Tibial nerve (tissue), 4 donors: ENCODE measurements at regions not wholly inside any gene's neighbourhood (a gene's known extent, or its start where the extent isn't known, plus 50 kb on each side); places are given as distances from the start of the nearest gene placed in this dataset.

ENCODE experiments used
- DNase-seq, 2 donors: peaks; one replicate each; pipeline ENCODE4 v3.0.0-alpha.2; 2019; ENCODE audit warnings: low spot score in 2 of 2
- H3K27ac ChIP-seq, 4 donors: fragments of 200-600 bp; sonication (generic) in 3 of 4; one replicate each; pipeline ENCODE4 v1.5.1; 2017 to 2019; ENCODE audit warnings: mild to moderate bottlenecking in 1 of 4
- H3K27me3 ChIP-seq, 2 donors: fragments of 200-600 bp; sonication (generic) in 1 of 2; one replicate each; pipeline versions ENCODE4 v1.5.1 to v1.6.0; 2017 to 2019
- H3K36me3 ChIP-seq, 3 donors: fragments of 200-600 bp; sonication (generic); one replicate each; pipeline ENCODE4 v1.5.1; 2018 to 2019
- H3K4me1 ChIP-seq, 4 donors: fragments of 200-600 bp; sonication (generic) in 3 of 4; one replicate each; pipeline ENCODE4 v1.5.1; 2017 to 2019
- H3K4me3 ChIP-seq, 4 donors: fragments of 200-600 bp; sonication (generic) in 3 of 4; one replicate each; pipeline ENCODE4 v1.5.1; 2017 to 2019; ENCODE audit warnings: mild to moderate bottlenecking in 1 of 4, moderate library complexity in 1 of 4
- H3K9me3 ChIP-seq, 4 donors: fragments of 200-600 bp; sonication (generic) in 3 of 4; one replicate each; pipeline ENCODE4 v1.5.1; 2017 to 2019
- EP300 ChIP-seq, 2 donors: sonication (generic); formaldehyde crosslinking; IDR thresholded peaks; one replicate each; pipeline ENCODE4 v1.6.1; 2017; ENCODE audit warnings: antibody characterized with exemption in 2 of 2, mild to moderate bottlenecking in 1 of 2
- POLR2A ChIP-seq, 2 donors: fragments of 450-650 bp; IDR thresholded peaks; one replicate each; pipeline ENCODE4 v1.6.1; 2017; ENCODE audit warnings: antibody characterized with exemption in 2 of 2, mild to moderate bottlenecking in 2 of 2, moderate library complexity in 2 of 2
- WGBS, 2 donors: methylation state at CpG; one replicate each; pipeline ENCODE4 v1.1.5; 2018; 5-methylcytosine and 5-hydroxymethylcytosine counted together
- TF ChIP-seq, protein P1 (sequence below), 5 experiments: fragments of 200-600 bp in 3 of 5; fragments of 450-650 bp in 2 of 5; sonication (generic) in 3 of 5; IDR thresholded peaks; one replicate each; pipeline ENCODE4 v1.5.1; 2016 to 2019; ENCODE audit warnings: antibody characterized with exemption in 5 of 5, mild to moderate bottlenecking in 3 of 5, moderate library complexity in 2 of 5

DNA sequence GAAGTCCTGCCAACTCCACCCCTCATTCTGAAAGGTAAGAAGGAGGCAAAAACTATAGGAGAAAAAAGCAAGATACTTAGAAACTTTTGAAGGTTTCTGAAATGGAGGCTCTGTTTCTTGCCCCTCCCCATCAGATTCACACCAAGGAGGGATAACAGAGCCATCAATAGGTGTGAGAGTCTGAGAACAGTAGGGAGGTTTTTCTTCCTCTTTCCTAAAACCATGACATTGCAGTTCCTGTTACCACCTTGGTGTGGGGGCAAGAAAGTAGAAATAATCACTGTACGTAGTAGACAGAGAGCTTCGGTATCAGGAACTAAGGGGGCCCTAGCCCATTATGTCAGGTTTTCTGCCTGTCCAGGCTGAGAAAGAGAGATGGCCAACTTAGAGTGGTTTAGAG is 333.3 kb upstream of the SYNCRIP start:
- TF ChIP-seq, protein P1, sequence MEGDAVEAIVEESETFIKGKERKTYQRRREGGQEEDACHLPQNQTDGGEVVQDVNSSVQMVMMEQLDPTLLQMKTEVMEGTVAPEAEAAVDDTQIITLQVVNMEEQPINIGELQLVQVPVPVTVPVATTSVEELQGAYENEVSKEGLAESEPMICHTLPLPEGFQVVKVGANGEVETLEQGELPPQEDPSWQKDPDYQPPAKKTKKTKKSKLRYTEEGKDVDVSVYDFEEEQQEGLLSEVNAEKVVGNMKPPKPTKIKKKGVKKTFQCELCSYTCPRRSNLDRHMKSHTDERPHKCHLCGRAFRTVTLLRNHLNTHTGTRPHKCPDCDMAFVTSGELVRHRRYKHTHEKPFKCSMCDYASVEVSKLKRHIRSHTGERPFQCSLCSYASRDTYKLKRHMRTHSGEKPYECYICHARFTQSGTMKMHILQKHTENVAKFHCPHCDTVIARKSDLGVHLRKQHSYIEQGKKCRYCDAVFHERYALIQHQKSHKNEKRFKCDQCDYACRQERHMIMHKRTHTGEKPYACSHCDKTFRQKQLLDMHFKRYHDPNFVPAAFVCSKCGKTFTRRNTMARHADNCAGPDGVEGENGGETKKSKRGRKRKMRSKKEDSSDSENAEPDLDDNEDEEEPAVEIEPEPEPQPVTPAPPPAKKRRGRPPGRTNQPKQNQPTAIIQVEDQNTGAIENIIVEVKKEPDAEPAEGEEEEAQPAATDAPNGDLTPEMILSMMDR (IDR thresholded peaks at IDR 0.05), result no peak
- TF ChIP-seq POLR2A (IDR thresholded peaks at IDR 0.05), result no peak
- no peak for TF ChIP-seq EP300 (IDR thresholded peaks at IDR 0.05)
- H3K36me3 ChIP-seq, result no peaks in the 10 kb centered on the region
- DNase-seq, result no peak
- no peaks in the 10 kb centered on the region for H3K4me1 ChIP-seq
- 83 to 90% methylated on average over 2 of the region's 2 CpGs for WGBS, 2 donors
- no peak overlapping the region for H3K27ac ChIP-seq
- no peak overlapping the region for H3K4me3 ChIP-seq
- no peaks in the 10 kb centered on the region for H3K9me3 ChIP-seq
- no peaks in the 10 kb centered on the region for H3K27me3 ChIP-seq

DNA sequence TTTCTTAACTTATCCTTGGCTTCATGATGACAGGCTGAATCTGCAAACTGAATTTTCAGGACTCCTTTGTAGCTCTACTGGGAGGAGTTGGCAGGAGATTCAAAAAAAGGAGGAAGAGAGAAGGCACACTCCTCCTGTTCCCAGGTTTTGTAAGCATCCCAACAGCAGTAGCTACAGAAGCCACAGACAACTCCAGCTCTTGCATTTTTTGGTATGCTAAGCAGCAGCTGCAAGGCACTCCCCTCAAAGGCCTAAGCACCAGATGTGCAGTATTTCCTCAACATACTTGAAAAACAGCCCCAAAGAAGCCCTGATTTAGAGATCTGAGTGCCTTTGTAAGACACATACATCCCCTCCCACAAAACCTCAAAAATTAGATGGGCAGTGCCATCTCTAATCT is 328.6 kb upstream of the SYNCRIP start:
- TF ChIP-seq, protein P1 (IDR thresholded peaks at IDR 0.05), result no peak
- no peak for TF ChIP-seq EP300 (IDR thresholded peaks at IDR 0.05)
- no peak for TF ChIP-seq POLR2A (IDR thresholded peaks at IDR 0.05)
- H3K36me3 ChIP-seq, result no peaks in the 10 kb centered on the region
- no peak overlapping the region for H3K27ac ChIP-seq
- H3K9me3 ChIP-seq, result no peaks in the 10 kb centered on the region
- no peaks in the 10 kb centered on the region for H3K27me3 ChIP-seq
- no peaks in the 10 kb centered on the region for H3K4me1 ChIP-seq
- no peak for DNase-seq
- no peak overlapping the region for H3K4me3 ChIP-seq

DNA sequence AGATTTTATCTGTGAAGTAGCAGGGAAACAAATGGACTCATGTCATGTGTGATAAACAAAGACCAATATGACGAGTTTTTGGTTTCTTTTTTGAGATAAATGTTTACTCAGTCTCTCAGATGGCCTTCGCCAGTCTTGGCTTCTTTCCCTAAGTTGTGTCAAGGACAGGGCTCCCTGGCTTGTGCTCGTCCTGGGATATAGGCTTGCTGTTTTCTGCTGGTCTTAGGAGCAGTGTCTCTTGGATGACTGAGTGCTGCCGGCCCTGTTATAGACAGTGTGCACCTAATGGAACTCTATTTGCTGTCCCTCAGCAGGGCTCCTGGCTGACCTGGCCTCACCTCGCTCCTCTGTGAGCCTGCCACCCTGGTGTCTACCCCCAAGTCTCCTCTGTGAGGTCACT is 324.1 kb upstream of the SYNCRIP start:
- H3K4me3 ChIP-seq, result no peak overlapping the region
- no peaks in the 10 kb centered on the region for H3K36me3 ChIP-seq
- H3K27ac ChIP-seq, result no peak overlapping the region
- WGBS, 2 donors, result 50 to 51% methylated on average over 5 of the region's 5 CpGs
- no peak for DNase-seq
- no peaks in the 10 kb centered on the region for H3K27me3 ChIP-seq
- no peaks in the 10 kb centered on the region for H3K4me1 ChIP-seq
- TF ChIP-seq, protein P1 (IDR thresholded peaks at IDR 0.05), result no peak
- TF ChIP-seq EP300 (IDR thresholded peaks at IDR 0.05), result no peak
- TF ChIP-seq POLR2A (IDR thresholded peaks at IDR 0.05), result no peak
- no peaks in the 10 kb centered on the region for H3K9me3 ChIP-seq

DNA sequence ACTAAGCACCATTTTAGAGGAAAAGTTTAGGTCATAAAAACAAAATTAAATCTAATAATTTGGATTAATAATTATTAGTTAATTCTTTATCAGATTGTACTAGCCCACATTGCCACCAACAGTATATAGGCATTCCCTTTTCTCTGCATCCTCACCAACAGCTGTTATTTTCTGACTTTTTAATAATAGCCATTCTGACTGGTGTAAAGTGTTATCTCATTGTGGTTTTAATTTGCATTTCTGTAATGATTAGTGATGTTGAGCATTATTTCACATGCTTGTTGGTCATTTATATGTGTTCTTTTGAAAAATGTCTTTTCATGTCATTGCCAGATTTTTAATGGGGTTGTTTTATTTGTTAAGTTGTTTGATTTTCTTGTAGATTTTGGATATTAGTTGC is 319.1 kb upstream of the SYNCRIP start:
- peaks cover 0 to 22% (median 0%) of the 10 kb centered on the region in 4 donors for H3K9me3 ChIP-seq
- no peak for DNase-seq
- H3K27me3 ChIP-seq, result no peaks in the 10 kb centered on the region
- no peaks in the 10 kb centered on the region for H3K36me3 ChIP-seq
- H3K27ac ChIP-seq, result no peak overlapping the region
- H3K4me3 ChIP-seq, result no peak overlapping the region
- H3K4me1 ChIP-seq, result no peaks in the 10 kb centered on the region
- TF ChIP-seq, protein P1 (IDR thresholded peaks at IDR 0.05), result no peak
- TF ChIP-seq EP300 (IDR thresholded peaks at IDR 0.05) (no peak), POLR2A (IDR thresholded peaks at IDR 0.05) (no peak)

DNA sequence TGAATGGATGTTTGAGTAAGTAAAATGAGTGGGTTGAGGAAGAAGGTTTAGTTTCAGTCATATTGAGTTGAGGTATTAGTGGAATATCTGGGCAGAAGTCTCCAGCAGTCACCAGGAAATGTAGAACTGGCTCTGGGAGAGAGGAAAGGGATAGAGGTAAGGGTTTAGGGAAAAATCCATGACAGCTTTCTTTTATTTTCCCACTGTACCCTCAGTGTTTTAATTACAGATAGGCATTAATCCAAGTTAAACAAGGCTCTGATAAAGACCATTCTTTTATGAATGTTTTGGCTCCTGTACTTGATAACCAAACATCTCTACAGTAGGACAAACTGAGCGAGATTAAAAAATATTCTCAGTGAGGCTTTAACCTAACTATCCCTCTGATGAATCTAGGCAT is 318.4 kb upstream of the SYNCRIP start:
- Histone ChIP-seq H3K27ac (no peak overlapping the region), H3K4me1 (no peaks in the 10 kb centered on the region), H3K36me3 (no peaks in the 10 kb centered on the region), H3K4me3 (no peak overlapping the region), H3K27me3 (no peaks in the 10 kb centered on the region), H3K9me3 (peaks cover 0 to 22% (median 0%) of the 10 kb centered on the region in 4 donors)
- 69 to 76% methylated on average over 1 of the region's 1 CpG for WGBS, 2 donors
- no peak for TF ChIP-seq POLR2A (IDR thresholded peaks at IDR 0.05)
- TF ChIP-seq EP300 (IDR thresholded peaks at IDR 0.05), result no peak
- TF ChIP-seq, protein P1 (IDR thresholded peaks at IDR 0.05), result no peak
- no peak for DNase-seq
